ACC112 (cell line): ENCODE measurements at regions not wholly inside any gene's neighbourhood (a gene's known extent, or its start where the extent isn't known, plus 50 kb on each side); places are given as distances from the start of the nearest gene placed in this dataset.
A peak's percentile ranks its signal among the peaks of the same experiment; 100 is the strongest.

Experiments
- H2AFZ ChIP-seq: fragments of 200-600 bp; sonication (generic); one replicate; pipeline ENCODE4 v1.6.0; 2017; ENCODE audit warnings: antibody characterized with exemption, low read length; ENCODE audit not compliant: unreplicated experiment
- H3K27ac ChIP-seq: fragments of 200-600 bp; sonication (generic); 2 replicates; pipeline ENCODE4 v1.5.1; 2014; ENCODE audit warnings: low read depth, mild to moderate bottlenecking, antibody characterized with exemption, low read length, moderate library complexity
- H3K27me3 ChIP-seq: fragments of 200-600 bp; sonication (generic); 2 replicates; pipeline ENCODE4 v1.6.1; 2014; ENCODE audit warnings: mild to moderate bottlenecking, antibody characterized with exemption, low read length, moderate library complexity, mixed read lengths; ENCODE audit not compliant: insufficient read depth
- H3K36me3 ChIP-seq: fragments of 200-600 bp; sonication (generic); 2 replicates; pipeline ENCODE4 v1.6.1; 2016; ENCODE audit warnings: mild to moderate bottlenecking, antibody characterized with exemption, low read length, moderate library complexity, mixed read lengths; ENCODE audit not compliant: insufficient read depth
- H3K4me1 ChIP-seq: fragments of 200-600 bp; sonication (generic); one replicate; pipeline ENCODE4 v1.6.1; 2016; ENCODE audit warnings: low read length, mixed read lengths; ENCODE audit not compliant: insufficient read depth, unreplicated experiment, control insufficient read depth
- H3K4me3 ChIP-seq: fragments of 200-600 bp; sonication (generic); 2 replicates; pipeline ENCODE4 v1.5.1; 2014; ENCODE audit warnings: mild to moderate bottlenecking, low read depth, low read length
- H3K79me2 ChIP-seq: fragments of 200-600 bp; sonication (generic); one replicate; pipeline ENCODE4 v1.6.0; 2016; ENCODE audit warnings: low read length; ENCODE audit not compliant: control insufficient read depth, unreplicated experiment, insufficient read depth

DNA sequence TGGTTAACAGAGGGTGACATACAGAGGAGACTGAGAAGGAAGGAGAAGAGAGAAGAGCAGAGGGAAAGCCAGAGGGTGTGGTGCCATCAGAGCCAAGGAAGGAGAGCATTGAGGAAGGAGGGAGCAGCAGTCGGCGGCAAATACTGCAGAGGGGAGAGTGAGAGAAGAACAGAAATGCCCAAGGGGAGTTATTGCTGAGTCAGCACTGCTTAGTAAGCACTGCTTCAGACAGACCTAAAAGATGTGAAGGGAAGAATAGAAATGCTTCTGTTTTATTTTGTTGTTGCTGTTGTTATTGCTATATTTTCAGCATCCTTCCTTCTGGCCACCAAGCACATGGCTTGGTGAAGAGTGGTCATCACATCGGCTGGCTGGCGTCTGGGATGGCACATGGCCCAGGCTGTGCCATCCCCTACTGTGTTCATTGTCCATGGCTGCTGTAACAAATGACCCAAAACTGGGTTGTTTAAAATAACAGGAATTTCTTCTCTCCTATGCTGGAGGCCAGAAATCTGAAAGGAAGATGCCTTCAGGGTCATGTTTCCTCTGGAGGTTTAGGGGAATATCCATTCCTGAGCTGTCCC, 204.1 kb upstream of the CNR1 start:
- Histone ChIP-seq H3K27me3 (no peaks in the 10 kb centered on the region), H2AFZ (no peak overlapping the region), H3K36me3 (no peaks in the 10 kb centered on the region), H3K4me1 (peaks cover 54% of the 10 kb centered on the region), H3K4me3 (no peak overlapping the region), H3K79me2 (no peaks in the 10 kb centered on the region), H3K27ac (peak overlapping the region; percentile 99)

DNA sequence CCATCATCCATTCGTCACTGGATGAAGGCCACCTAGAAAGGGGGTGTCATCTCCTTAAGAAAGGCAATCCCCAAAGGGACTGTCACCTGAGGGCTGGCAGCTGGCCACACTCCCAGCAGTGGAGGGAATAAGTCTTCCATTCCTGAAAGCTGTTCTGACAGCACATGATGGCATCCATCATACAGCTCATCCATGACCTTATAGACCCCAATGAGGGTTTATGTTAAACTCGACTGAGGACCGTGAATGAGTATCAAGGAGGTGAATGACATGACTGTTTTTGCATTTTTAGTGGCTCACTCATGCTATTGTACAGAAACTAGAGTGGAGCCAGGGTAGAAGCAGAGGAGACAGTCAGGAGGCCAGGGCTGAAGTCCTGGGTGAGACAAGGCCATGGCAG, 203.1 kb upstream of the CNR1 start:
- no peak overlapping the region for H3K4me3 ChIP-seq
- no peaks in the 10 kb centered on the region for H3K36me3 ChIP-seq
- H2AFZ ChIP-seq: no peak overlapping the region
- H3K79me2 ChIP-seq: no peaks in the 10 kb centered on the region
- no peaks in the 10 kb centered on the region for H3K27me3 ChIP-seq
- H3K4me1 ChIP-seq: peaks cover 57% of the 10 kb centered on the region
- H3K27ac ChIP-seq: peak overlapping the region; percentile 99

GRCh38 chr6:88368071-88368787, 202.1 kb upstream of the CNR1 start:
- Histone ChIP-seq H2AFZ (no peak overlapping the region), H3K36me3 (no peaks in the 10 kb centered on the region)

GRCh38 chr6:88367248-88367647, 201.1 kb upstream of the CNR1 start:
- Histone ChIP-seq H3K27ac (peak overlapping the region; percentile 99), H3K4me1 (peaks cover 57% of the 10 kb centered on the region), H3K79me2 (no peaks in the 10 kb centered on the region), H2AFZ (no peak overlapping the region), H3K27me3 (no peaks in the 10 kb centered on the region), H3K36me3 (no peaks in the 10 kb centered on the region), H3K4me3 (peak overlapping the region; percentile 17; the same call in 1 of the 2 replicates)

More at GRCh38 chr6:88368071-88368787, 202.1 kb upstream of the CNR1 start:
- H3K79me2 ChIP-seq: no peaks in the 10 kb centered on the region
- no peaks in the 10 kb centered on the region for H3K27me3 ChIP-seq
- H3K4me3 ChIP-seq: peak overlapping the region; percentile 31; the same call in 1 of the 2 replicates
- peak overlapping the region; percentile 99 for H3K27ac ChIP-seq
- peaks cover 57% of the 10 kb centered on the region for H3K4me1 ChIP-seq

DNA sequence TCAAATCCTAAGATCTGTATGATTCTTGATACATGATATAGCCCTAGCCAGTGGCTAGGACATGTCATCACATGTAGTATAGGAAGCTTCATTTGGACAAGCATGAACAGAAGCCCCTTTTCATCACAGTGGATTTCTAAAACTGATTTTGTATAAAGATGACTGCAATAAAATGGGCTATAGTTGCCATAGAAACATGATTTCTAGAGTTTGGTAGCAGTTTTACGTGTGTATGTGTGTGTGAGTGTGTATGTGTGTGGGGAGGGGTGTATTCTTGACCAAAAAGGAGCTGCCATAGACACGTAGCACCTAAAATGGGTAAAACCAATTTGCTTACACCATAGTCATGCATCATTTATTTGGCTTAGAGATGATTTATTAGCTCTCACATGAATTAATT, 200.5 kb upstream of the CNR1 start:
- Histone ChIP-seq H3K27me3 (no peaks in the 10 kb centered on the region), H3K27ac (peak overlapping the region; percentile 99), H3K36me3 (no peaks in the 10 kb centered on the region), H2AFZ (peak overlapping the region; percentile 24), H3K79me2 (no peaks in the 10 kb centered on the region), H3K4me1 (peaks cover 58% of the 10 kb centered on the region), H3K4me3 (no peak overlapping the region; the same call in 1 of the 2 replicates)

DNA sequence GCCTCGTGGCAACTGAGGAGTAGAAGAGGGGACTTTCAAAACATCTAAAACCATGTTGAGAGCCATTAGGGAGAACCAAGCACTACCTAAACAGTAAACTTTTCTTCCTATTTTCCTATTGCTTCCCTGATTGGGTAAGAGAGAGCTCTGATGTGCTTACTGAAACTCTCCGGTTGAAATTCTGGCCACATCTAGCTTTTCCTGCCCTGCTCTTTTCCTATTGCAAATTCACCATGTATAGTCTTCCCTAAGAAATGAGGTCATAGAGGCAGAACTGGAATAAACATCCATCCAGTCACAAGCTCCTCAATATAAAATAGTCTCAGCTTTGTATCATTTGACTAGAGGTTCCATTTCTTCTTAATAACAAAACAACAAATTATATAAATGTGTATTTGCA, 199.5 kb upstream of the CNR1 start:
- H3K79me2 ChIP-seq: no peaks in the 10 kb centered on the region
- no peaks in the 10 kb centered on the region for H3K27me3 ChIP-seq
- no peaks in the 10 kb centered on the region for H3K36me3 ChIP-seq
- H2AFZ ChIP-seq: peak overlapping the region; percentile 2
- peak overlapping the region; percentile 99 for H3K27ac ChIP-seq
- H3K4me3 ChIP-seq: no peak overlapping the region
- H3K4me1 ChIP-seq: peaks cover 68% of the 10 kb centered on the region

DNA sequence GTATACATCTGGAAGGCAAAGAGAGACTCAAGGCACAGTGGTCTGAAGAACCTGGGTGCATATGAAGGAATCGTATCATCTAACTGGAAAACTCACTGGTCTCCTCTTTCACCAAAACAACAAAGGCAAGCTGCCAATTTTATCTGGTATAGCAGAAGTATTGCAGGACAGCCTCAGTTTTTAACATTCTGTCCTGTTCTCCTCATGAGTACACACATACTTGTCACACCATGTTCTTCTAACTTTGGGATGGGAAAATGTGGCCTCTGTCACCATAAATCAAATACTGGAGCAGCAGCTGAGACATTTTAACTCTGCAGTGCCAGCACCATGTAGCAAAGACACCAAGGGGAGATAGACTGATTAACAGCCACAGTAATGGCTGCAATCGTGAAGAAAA, 199.1 kb upstream of the CNR1 start:
- Histone ChIP-seq H3K27ac (peak overlapping the region; percentile 99), H3K4me1 (peaks cover 67% of the 10 kb centered on the region), H3K79me2 (no peaks in the 10 kb centered on the region), H3K27me3 (no peaks in the 10 kb centered on the region), H3K4me3 (no peak overlapping the region), H3K36me3 (no peaks in the 10 kb centered on the region), H2AFZ (peak overlapping the region; percentile 2)

GRCh38 chr6:88361754-88362153, 195.6 kb upstream of the CNR1 start:
- H2AFZ ChIP-seq: no peak overlapping the region
- no peak overlapping the region for H3K4me3 ChIP-seq
- H3K79me2 ChIP-seq: no peaks in the 10 kb centered on the region
- no peaks in the 10 kb centered on the region for H3K36me3 ChIP-seq
- H3K27me3 ChIP-seq: no peaks in the 10 kb centered on the region
- H3K27ac ChIP-seq: peak overlapping the region; percentile 99
- H3K4me1 ChIP-seq: peaks cover 51% of the 10 kb centered on the region

DNA sequence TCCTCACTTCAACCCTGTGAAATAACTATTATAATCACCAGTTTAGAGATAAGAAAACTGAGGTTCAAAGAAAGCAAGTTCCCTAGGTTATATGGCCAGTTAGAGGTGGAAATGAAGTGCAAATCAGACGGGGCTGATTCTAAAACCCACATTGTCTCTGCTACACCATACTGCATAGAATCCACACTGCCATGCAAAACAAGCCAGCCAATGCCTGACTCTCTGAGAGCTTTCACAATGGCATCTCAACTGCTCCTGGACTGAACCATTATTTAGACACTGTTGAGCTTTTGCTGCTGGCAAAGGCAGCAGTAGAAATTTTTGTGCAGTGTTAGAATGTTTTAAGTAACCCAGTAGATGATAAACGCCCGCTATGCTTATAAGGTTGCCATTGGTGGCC, 195.2 kb upstream of the CNR1 start:
- Histone ChIP-seq H3K4me3 (no peak overlapping the region), H3K36me3 (no peaks in the 10 kb centered on the region), H3K4me1 (peaks cover 47% of the 10 kb centered on the region), H3K27me3 (no peaks in the 10 kb centered on the region), H3K27ac (peak overlapping the region; percentile 99), H3K79me2 (no peaks in the 10 kb centered on the region), H2AFZ (no peak overlapping the region)

DNA sequence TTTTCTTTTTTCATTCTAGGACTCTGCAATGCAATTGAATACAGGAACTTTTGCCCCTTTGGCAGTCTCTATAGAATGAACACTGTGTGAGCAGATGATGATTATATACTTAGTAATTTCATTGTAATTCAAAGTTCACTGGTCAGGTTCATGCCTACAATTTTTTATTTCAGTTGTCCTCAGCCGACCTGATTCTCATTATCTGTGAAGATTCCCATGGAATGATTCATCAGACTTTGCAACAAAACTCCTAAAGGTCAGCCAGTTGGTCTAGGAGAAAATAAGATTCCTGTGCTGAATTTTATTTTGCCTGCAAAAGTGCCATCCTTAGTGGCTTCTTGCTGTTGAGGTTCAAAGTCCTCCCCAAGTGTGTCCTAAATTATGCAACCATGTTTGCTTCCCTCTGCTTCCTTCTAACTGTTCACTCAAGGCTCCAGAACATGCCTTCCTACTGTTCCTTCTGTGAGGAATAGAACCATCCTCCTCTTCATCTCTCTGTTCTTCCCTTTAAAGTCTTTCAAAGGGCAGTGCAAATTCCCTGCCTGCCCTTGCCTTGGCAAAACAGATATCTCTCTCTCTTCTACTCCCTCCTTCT, 194.2 kb upstream of the CNR1 start:
- Histone ChIP-seq H3K4me1 (peaks cover 37% of the 10 kb centered on the region), H2AFZ (no peak overlapping the region), H3K36me3 (no peaks in the 10 kb centered on the region), H3K79me2 (no peaks in the 10 kb centered on the region), H3K4me3 (no peak overlapping the region), H3K27ac (peak overlapping the region; percentile 99), H3K27me3 (no peaks in the 10 kb centered on the region)
